ENCODE measurements at regions not wholly inside any gene's neighbourhood (a gene's known extent, or its start where the extent isn't known, plus 50 kb on each side); places are given as distances from the start of the nearest gene placed in this dataset.
"Not testable (repeated sequence)": the region's sequence is repeated elsewhere in the genome, so short reads cannot be mapped to it uniquely, and the experiment has no call there.

- DNase-seq = not testable (repeated sequence)
Measured at GRCh38 chrX:13378562-13379518, 59.0 kb upstream of the ATXN3L start.

- no peak for DNase-seq
Measured at GRCh38 chrX:13377550-13377934, 57.7 kb upstream of the ATXN3L start.

- DNase-seq = peak; percentile 5
Measured at GRCh38 chrX:13376857-13377549, 57.1 kb upstream of the ATXN3L start.

GRCh38 chrX:13375596-13375995 is 55.7 kb upstream of the ATXN3L start:
- not testable (repeated sequence) for DNase-seq

GRCh38 chrX:13374364-13374763 is 54.5 kb upstream of the ATXN3L start:
- no peak for DNase-seq

- no peak for DNase-seq
Measured at GRCh38 chrX:13373431-13374187, 53.8 kb upstream of the ATXN3L start.

GRCh38 chrX:13373027-13373426 is 53.2 kb upstream of the ATXN3L start:
- no peak for DNase-seq

- DNase-seq = no peak
Measured at GRCh38 chrX:13372203-13372980, 52.5 kb upstream of the ATXN3L start.

- no peak for DNase-seq
Measured at GRCh38 chrX:13371186-13371585, 51.3 kb upstream of the ATXN3L start.

GRCh38 chrX:13370713-13371112 is 50.9 kb upstream of the ATXN3L start:
- no peak for DNase-seq

All from NCI-H510A treated with DMSO at 0.1 percent for 48 hours (cell line).